T-helper 1 cell treated with Interleukin-12 subunit alpha and Interleukin-12 subunit beta and Interleukin-4 antibody, amounts not matched to agents 30 μg/mL and 1 μg/mL, for 36 hours (primary cell): ENCODE measurements at regions not wholly inside any gene's neighbourhood (a gene's known extent, or its start where the extent isn't known, plus 50 kb on each side); places are given as distances from the start of the nearest gene placed in this dataset.

Experiments used
- H3K27ac Mint-ChIP-seq: one replicate; pipeline ENCODE4 v1.8.0; 2021; ENCODE audit warnings: mild to moderate bottlenecking, mixed read lengths
- H3K27me3 Mint-ChIP-seq: one replicate; pipeline ENCODE4 v1.8.0; 2021; ENCODE audit warnings: low read depth, mixed read lengths
- H3K36me3 Mint-ChIP-seq: one replicate; pipeline ENCODE4 v1.8.0; 2021; ENCODE audit warnings: low read depth, mixed read lengths
- H3K4me1 Mint-ChIP-seq: one replicate; pipeline ENCODE4 v1.8.0; 2021; ENCODE audit warnings: low read depth, mixed read lengths
- H3K4me3 Mint-ChIP-seq: one replicate; pipeline ENCODE4 v1.8.0; 2021; ENCODE audit warnings: mild to moderate bottlenecking, moderate library complexity, mixed read lengths
- H3K9me3 Mint-ChIP-seq: one replicate; pipeline ENCODE4 v1.8.0; 2021; ENCODE audit warnings: mixed read lengths

GRCh38 chr5:3854188-3854821, 258.7 kb downstream of the IRX1 start:
- Mint-ChIP-seq H3K27me3 (no peaks in the 10 kb centered on the region), H3K36me3 (no peaks in the 10 kb centered on the region), H3K4me1 (no peaks in the 10 kb centered on the region), H3K4me3 (no peak overlapping the region), H3K27ac (no peak overlapping the region), H3K9me3 (no peaks in the 10 kb centered on the region)

- Mint-ChIP-seq H3K36me3 (no peaks in the 10 kb centered on the region), H3K27me3 (no peaks in the 10 kb centered on the region), H3K4me3 (no peak overlapping the region), H3K27ac (no peak overlapping the region), H3K9me3 (no peaks in the 10 kb centered on the region), H3K4me1 (no peaks in the 10 kb centered on the region)
These were observed 260.4 kb downstream of the IRX1 start for GRCh38 chr5:3856036-3856435.

- no peaks in the 10 kb centered on the region for H3K4me1 Mint-ChIP-seq
- no peaks in the 10 kb centered on the region for H3K27me3 Mint-ChIP-seq
- no peak overlapping the region for H3K27ac Mint-ChIP-seq
- H3K9me3 Mint-ChIP-seq, result no peaks in the 10 kb centered on the region
- H3K36me3 Mint-ChIP-seq, result no peaks in the 10 kb centered on the region
- H3K4me3 Mint-ChIP-seq, result no peak overlapping the region
These were observed 262.9 kb downstream of the IRX1 start for GRCh38 chr5:3858524-3858923.

GRCh38 chr5:3862906-3863305, 267.3 kb downstream of the IRX1 start:
- no peaks in the 10 kb centered on the region for H3K27me3 Mint-ChIP-seq
- no peak overlapping the region for H3K27ac Mint-ChIP-seq
- H3K9me3 Mint-ChIP-seq, result peaks cover 3% of the 10 kb centered on the region
- H3K36me3 Mint-ChIP-seq, result no peaks in the 10 kb centered on the region
- H3K4me3 Mint-ChIP-seq, result no peak overlapping the region
- H3K4me1 Mint-ChIP-seq, result no peaks in the 10 kb centered on the region

GRCh38 chr5:3875144-3875543, 279.5 kb downstream of the IRX1 start:
- Mint-ChIP-seq H3K27me3 (no peaks in the 10 kb centered on the region), H3K36me3 (no peaks in the 10 kb centered on the region), H3K27ac (no peak overlapping the region), H3K4me1 (no peaks in the 10 kb centered on the region), H3K9me3 (peaks cover 8% of the 10 kb centered on the region), H3K4me3 (no peak overlapping the region)

GRCh38 chr5:3878267-3878666, 282.6 kb downstream of the IRX1 start:
- Mint-ChIP-seq H3K4me1 (no peaks in the 10 kb centered on the region), H3K27ac (no peak overlapping the region), H3K4me3 (no peak overlapping the region), H3K9me3 (peaks cover 12% of the 10 kb centered on the region), H3K27me3 (no peaks in the 10 kb centered on the region), H3K36me3 (no peaks in the 10 kb centered on the region)

- no peak overlapping the region for H3K27ac Mint-ChIP-seq
- no peaks in the 10 kb centered on the region for H3K27me3 Mint-ChIP-seq
- H3K9me3 Mint-ChIP-seq, result peaks cover 11% of the 10 kb centered on the region
- peaks cover 2% of the 10 kb centered on the region for H3K4me1 Mint-ChIP-seq
- H3K36me3 Mint-ChIP-seq, result no peaks in the 10 kb centered on the region
- H3K4me3 Mint-ChIP-seq, result no peak overlapping the region
These were observed 287.4 kb downstream of the IRX1 start for GRCh38 chr5:3883040-3883439.

GRCh38 chr5:3886524-3887451, 291.2 kb downstream of the IRX1 start:
- Mint-ChIP-seq H3K27ac (no peak overlapping the region), H3K27me3 (no peaks in the 10 kb centered on the region), H3K4me1 (peaks cover 2% of the 10 kb centered on the region), H3K36me3 (no peaks in the 10 kb centered on the region), H3K9me3 (peaks cover 10% of the 10 kb centered on the region), H3K4me3 (no peak overlapping the region)

GRCh38 chr5:3888310-3888709, 292.7 kb downstream of the IRX1 start:
- Mint-ChIP-seq H3K4me1 (peaks cover 2% of the 10 kb centered on the region), H3K9me3 (peaks cover 5% of the 10 kb centered on the region), H3K27me3 (no peaks in the 10 kb centered on the region), H3K4me3 (no peak overlapping the region), H3K27ac (no peak overlapping the region), H3K36me3 (no peaks in the 10 kb centered on the region)

- Mint-ChIP-seq H3K4me3 (no peak overlapping the region), H3K27me3 (no peaks in the 10 kb centered on the region), H3K36me3 (no peaks in the 10 kb centered on the region), H3K9me3 (peaks cover 5% of the 10 kb centered on the region), H3K27ac (no peak overlapping the region), H3K4me1 (peaks cover 2% of the 10 kb centered on the region)
These were observed 293.9 kb downstream of the IRX1 start for GRCh38 chr5:3889412-3890142.

GRCh38 chr5:3891113-3891512, 295.5 kb downstream of the IRX1 start:
- H3K4me3 Mint-ChIP-seq, result no peak overlapping the region
- H3K27ac Mint-ChIP-seq, result no peak overlapping the region
- no peaks in the 10 kb centered on the region for H3K36me3 Mint-ChIP-seq
- peaks cover 2% of the 10 kb centered on the region for H3K4me1 Mint-ChIP-seq
- no peaks in the 10 kb centered on the region for H3K27me3 Mint-ChIP-seq
- H3K9me3 Mint-ChIP-seq, result peaks cover 5% of the 10 kb centered on the region

- no peak overlapping the region for H3K27ac Mint-ChIP-seq
- H3K36me3 Mint-ChIP-seq, result no peaks in the 10 kb centered on the region
- H3K4me1 Mint-ChIP-seq, result no peaks in the 10 kb centered on the region
- H3K4me3 Mint-ChIP-seq, result no peak overlapping the region
- peaks cover 3% of the 10 kb centered on the region for H3K9me3 Mint-ChIP-seq
- H3K27me3 Mint-ChIP-seq, result no peaks in the 10 kb centered on the region
These were observed 297.9 kb downstream of the IRX1 start for GRCh38 chr5:3893527-3893926.

GRCh38 chr5:3893975-3894374, 298.3 kb downstream of the IRX1 start:
- no peak overlapping the region for H3K27ac Mint-ChIP-seq
- no peak overlapping the region for H3K4me3 Mint-ChIP-seq
- no peaks in the 10 kb centered on the region for H3K27me3 Mint-ChIP-seq
- no peaks in the 10 kb centered on the region for H3K4me1 Mint-ChIP-seq
- H3K36me3 Mint-ChIP-seq, result no peaks in the 10 kb centered on the region
- H3K9me3 Mint-ChIP-seq, result peaks cover 3% of the 10 kb centered on the region

- Mint-ChIP-seq H3K4me1 (no peaks in the 10 kb centered on the region), H3K27ac (no peak overlapping the region), H3K27me3 (no peaks in the 10 kb centered on the region), H3K9me3 (peaks cover 5% of the 10 kb centered on the region), H3K4me3 (no peak overlapping the region), H3K36me3 (no peaks in the 10 kb centered on the region)
These were observed 300.5 kb downstream of the IRX1 start for GRCh38 chr5:3896098-3896497.

GRCh38 chr5:3899093-3899492, 303.5 kb downstream of the IRX1 start:
- Mint-ChIP-seq H3K4me3 (no peak overlapping the region), H3K9me3 (peaks cover 12% of the 10 kb centered on the region), H3K27ac (no peak overlapping the region), H3K36me3 (no peaks in the 10 kb centered on the region), H3K4me1 (no peaks in the 10 kb centered on the region), H3K27me3 (no peaks in the 10 kb centered on the region)
